ENCODE measurements at regions not wholly inside any gene's neighbourhood (a gene's known extent, or its start where the extent isn't known, plus 50 kb on each side); places are given as distances from the start of the nearest gene placed in this dataset.

DNA sequence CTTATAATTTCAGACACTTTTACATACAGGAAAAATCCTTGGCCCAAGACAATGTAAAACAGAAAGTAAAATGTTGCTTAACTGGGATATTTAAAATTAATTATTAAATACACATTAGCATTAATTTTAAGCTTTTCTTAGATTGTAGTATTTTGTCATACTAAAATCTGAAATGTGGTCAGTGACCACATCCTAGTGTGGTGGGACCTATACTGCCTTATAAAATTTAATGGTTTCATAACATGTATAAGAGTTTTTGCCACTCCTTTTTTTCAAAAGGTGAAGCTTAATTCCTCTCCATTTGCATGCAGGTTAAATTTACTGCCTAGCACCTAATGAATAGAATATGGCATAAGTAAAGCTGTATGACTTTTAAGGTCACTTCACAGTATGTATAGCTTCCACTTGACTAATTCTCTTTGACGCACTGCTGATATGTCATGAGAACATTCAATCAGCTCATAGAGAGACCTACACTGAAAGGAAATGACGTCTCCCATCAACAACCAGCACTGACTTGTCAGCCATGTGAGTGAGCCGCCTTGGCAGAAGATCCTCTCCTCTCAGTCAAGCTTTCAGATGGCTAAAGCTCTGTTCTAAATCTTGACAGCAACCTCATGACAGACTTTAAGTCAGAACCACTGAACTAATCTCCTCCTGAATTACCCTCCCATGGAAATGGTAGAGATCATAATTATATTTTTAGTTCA lies 847.8 kb downstream of the SI start:
- no peak for DNase-seq

DNA sequence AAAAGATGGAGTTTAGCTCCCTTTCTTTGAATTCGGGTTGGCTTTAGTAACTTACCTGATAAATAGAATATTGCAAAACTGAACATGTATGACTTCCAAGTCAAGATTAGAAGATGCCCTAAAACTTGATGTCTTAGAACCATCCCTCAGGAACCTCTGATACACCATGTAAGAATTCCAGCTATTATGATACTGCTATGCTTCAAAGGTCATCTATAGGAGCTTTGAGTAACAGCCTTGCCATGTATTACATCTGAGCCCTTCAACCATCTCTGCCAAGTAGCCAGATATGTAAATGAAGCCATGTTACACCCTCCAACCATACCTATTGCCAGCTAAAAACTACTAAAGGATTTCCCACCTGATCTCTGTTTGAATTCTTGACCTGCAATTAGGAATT lies 854.2 kb downstream of the SI start:
- no peak for DNase-seq

DNA sequence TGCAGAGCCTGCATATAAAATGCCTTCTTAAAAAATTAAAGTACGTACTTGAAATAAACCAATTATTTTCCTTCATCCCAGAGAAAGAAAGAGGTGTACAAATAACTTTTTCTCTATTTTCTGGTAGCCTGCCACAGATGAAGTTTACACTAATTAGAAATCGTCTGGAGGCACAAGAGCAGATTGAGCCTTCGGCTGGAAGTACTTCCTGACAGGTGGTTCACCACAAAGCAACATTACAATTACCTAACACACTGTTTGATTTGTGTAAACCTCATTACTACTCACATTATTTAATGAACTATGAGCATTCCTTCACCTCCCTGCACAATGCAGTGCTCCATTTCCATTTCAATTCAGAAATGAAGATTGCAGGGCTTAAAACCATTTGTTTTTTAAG lies 856.1 kb downstream of the SI start:
- DNase-seq, result peak; percentile 12

DNA sequence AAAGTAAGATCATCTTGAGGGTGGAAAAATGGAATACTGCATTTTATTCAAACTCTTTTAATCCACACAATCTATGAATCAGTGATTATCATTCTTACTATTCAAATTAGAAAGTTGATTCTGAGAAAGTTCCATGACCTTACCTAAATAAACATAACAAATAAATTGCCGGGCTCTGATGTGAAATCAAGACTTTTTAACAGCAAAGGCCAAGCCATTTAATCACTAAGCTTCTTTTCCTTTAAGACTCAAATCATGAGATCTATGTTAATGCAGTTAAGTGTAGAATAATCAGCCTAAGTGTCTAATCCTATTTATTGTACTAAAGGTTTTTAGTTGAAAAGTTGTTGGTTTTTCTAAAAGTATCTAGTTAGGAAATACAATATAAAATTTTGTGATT lies 857.0 kb downstream of the SI start:
- DNase-seq, result no peak

DNA sequence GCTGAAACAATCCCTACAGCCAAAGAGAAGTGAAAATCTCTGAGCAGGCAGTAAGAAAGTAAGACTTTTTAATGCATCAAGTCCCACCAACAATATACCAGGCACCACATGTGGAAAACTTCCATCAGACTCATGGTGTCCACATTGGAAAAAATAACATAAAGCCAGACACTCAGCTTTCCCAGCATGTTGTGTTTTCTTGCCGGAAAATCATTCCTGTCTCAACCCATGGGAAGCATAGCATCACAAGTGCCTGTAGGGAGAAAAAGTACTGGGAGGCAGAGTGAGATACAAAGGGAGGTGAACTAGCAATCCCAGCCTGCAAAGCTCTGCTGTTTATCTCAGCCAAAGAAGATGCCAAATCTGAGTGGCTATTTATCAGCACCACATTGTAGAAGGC lies 868.9 kb downstream of the SI start:
- DNase-seq, result peak; percentile 9

DNA sequence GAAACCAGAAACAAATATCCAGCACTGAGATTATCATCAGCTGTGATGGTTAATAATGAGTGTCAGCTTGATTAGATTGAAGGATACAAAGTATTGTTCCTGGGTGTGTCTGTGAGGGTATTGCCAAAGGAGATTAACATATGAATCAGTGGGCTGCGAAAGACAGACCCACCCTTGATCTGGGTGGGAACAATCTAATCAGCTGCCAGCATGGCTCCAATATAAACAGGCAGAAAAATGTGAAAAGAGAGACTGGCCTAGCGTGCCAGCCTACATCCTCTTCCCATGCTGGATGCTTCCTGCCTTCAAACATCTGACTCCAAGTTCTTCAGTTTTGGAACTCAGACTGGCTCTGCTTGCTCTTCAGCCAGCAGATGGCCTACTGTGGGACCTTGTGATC lies 869.5 kb downstream of the SI start:
- peak; percentile 63 for DNase-seq

DNA sequence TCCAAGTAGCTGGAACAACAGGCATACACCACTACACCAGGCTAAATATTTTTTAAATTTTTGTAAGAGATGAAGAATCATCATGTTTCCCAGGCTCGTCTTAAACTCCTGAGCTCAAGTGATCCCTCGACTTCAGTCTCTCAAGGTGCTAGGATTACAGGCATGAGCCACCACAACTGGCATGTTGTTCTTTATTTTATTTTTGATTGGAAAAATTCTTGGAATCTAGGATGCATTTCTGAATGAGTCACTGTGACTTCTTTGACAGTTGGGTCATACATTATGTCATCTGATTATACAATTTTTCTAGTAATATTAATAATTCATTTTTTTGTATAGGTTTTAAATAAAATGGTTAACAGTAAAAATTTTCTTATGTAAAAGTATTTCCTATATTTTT lies 870.2 kb downstream of the SI start:
- DNase-seq, result no peak

DNA sequence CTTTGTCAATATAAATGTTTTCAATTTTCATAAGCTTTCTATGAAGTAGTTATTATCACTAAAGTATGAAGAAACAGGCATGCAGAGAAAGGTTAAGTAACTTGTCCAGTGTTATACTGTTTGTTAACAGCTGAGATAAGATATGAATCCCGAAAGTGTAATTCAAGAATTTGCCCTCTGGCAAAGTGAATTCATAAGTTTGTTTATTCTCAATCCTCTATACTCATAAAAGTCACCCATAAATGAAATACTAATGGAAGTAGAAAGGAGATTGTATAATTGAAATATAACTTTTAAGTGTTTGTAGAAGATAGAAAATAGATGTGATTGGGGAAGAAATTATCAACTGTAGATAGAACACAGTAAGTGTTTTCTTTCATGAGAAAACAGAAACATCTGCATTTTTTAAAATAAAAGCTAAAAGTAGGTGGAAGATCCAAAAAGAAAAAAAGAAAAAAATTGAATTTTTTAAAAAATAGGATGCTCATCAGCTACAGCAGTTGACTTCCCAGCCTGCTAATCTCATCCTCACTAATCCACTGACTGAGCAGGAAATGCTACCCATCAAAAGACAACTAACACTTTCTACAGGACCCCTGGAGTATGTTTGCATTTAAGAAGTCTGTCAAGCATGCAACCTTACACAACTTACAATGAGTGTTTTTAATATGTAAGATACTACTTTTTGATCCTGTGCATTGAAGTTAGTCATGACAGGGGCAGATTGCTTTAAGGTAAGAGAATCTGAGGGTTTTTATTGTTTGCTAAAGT lies 878.1 kb downstream of the SI start:
- DNase-seq, result no peak

DNA sequence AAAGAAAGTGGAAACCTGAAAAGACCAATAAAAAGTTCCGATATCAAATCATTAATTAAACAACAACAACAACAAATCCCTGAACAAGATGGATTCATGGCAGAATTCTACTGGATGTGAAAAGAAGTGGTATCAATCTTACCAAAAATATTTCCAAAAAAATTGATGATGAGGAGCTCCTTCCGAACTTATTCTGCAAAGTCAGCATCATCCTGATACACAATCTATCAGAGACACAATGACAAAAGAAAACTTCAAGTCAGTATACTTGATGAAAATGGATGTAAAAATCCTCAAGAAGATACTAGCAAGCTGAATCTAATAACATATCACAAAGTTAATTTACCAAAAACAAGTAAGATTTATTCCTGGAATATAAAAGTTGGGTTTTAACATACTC lies 881.8 kb downstream of the SI start:
- DNase-seq, result no peak

DNA sequence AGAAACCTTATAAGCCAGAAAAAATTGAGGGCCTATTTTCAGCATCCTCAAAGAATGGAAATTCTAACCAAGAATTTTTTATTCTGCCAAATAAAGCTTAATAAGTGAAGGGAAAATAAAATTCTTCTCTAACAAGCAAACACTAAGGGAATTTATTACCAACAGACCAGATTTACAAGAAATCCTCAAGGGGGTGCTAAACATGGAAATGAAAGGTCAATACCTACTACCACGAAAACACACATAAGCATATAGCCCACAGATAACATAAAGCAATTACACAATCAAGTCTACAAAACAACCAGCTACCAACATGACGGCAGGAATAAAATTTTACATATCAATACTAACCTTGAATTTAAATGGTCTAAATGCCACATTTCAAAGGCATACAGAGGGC lies 883.5 kb downstream of the SI start:
- DNase-seq, result no peak

DNA sequence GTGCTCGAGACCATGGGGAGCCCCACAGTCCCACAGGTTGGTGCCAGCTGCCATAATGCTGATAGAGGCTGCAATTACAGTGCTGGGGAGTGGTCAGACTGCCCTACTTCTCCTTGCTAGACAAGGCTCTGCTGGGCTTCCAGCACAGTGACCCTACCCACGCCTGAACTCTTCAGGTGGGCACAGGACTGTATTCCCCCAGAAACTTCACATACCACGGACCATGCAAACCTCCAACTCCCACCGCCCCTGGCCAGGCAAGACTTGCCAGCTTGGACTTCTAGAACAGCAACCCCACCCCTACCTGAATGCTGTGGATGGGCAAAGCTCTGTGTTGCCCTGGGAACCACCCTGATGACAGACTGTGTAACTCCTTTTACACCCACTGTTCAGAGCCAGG lies 885.3 kb downstream of the SI start:
- DNase-seq, result no peak

DNA sequence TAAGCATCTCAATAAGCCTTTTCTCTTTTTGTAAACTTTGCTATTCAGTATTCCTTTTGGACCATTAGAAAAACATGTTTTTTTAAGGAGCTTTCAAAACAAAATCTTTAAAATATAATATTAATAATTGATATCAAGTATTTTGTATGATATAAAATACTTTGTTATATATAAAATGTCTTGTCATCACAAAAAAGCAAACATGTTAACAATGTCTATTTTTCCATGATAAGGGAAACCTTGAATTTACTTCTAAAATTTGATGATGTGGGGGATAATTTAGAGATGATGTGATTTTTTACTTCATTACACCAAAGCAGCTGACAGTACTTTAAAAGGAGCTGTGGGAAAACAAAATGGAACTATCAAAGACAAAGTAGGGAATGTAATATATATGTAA lies 887.7 kb downstream of the SI start:
- no peak for DNase-seq

DNA sequence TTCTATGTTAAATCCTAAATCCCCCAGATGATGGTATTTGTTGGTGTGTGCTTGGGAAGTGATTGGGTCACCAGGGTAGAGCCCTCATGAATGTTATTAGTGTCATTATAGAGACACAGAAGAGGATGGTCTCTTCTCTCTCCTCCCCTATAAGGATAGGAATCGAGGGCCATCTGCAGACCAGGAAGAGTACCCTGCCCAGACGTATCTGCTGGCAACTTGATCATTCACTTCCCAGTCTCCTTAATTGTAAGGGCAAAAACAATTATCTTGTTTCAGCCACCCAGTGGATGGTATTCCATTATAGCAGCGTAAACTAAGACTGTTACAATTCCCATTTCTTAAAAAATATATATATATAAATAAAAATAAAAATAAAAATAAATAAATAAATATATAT lies 892.2 kb downstream of the SI start:
- no peak for DNase-seq

DNA sequence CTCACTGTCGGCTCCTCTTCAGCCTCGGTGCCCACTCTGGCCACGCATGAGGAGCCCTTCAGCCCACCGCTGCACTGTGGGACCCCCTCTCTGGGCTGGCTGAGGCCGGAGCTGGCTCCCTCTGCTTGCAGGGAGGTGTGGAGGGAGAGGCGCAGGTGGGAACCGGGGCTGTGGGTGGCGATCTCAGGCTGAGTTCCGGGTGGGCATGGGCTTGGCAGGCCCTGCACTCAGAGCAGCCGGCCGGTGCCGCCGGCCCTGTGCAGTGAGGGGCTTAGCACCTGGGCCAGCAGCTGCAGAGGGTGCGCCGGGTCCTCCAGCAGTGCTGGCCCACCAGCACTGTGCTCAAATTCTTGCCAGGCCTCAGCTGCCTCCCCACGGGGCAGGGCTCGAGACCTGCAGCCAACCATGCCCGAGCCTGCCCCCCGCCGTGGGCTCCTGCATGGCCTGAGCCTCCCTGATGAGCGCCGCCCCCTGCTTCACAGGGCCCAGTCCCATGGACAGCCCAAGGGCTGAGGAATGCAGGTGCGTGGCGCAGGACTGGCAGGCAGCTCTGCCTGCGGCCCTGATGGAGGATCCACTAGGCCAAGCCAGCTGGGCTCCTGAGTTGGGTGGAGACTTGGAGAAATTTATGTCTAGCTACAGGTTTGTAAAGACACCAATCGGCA lies 899.1 kb downstream of the SI start:
- no peak for DNase-seq

DNA sequence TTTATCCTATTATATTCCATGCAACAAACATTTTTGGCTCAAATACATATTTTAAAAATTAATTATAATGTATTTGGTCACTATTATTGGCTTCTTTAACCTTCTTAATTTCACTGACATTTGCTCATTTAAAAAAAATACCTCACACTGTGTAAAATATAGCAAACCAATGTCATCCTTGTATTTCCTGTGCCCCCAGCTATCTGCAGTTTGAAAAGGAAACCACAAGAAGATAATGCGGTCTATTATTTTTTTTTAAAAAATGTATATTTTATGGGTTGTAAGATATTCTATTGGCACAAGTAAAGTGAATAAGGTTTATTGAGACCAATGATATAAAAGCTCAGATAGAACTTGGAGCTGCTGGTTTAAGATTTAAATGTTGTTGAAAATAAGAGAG lies 904.2 kb downstream of the SI start:
- DNase-seq, result no peak

DNA sequence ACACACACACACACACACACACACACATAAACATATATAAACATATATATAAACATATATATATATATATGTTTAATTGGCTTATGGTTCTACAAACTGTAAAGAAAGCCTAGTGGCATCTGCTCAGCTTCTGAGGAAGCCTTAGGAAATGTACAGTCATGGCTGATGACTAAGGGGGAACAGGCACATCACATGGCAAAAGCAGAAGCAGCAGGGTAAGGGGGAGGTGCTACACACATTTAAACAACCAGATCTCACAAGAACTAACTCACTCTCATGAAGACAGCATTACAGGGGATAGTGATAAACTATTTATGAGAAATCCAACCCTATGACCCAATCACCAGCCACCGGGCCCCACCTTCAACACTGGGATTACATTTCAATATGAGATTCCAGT lies 922.9 kb downstream of the SI start:
- no peak for DNase-seq

DNA sequence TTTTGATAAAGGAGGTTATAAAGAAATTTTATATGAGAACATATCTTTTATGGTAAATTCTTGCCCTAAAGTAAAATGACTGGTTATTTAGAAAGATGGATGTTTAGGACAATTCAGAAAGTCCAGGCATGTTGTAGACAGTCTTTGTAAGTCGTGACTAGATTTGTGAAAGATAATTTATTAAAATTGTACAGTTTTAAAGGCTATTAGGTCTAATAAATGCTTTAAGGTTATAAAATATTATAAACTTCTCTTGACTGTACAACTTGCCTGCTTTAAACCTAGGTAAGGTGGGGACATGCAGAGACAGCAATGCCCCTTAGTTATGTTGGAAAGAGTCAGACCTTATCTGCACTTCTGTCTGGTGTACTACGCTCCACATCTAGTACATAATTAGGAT lies 933.5 kb downstream of the SI start:
- DNase-seq, result no peak

DNA sequence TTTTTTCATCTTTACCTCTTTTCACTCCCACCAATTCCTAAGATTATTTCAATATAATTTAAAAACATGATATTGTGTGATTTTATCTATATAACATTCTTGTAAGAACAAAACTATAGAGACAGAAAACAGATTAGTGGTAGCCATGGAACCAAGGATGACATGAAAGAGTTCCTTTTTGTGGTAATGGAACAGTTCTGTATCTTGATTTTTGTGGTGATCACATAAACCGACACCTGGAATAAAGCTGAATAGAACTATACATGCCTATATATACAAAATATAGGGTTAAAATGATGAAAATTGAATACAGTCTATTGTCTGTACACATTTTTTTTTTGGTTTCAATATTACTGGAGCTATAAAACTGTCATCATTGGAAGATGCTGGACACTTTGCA lies 945.4 kb downstream of the SI start:
- no peak for DNase-seq

DNA sequence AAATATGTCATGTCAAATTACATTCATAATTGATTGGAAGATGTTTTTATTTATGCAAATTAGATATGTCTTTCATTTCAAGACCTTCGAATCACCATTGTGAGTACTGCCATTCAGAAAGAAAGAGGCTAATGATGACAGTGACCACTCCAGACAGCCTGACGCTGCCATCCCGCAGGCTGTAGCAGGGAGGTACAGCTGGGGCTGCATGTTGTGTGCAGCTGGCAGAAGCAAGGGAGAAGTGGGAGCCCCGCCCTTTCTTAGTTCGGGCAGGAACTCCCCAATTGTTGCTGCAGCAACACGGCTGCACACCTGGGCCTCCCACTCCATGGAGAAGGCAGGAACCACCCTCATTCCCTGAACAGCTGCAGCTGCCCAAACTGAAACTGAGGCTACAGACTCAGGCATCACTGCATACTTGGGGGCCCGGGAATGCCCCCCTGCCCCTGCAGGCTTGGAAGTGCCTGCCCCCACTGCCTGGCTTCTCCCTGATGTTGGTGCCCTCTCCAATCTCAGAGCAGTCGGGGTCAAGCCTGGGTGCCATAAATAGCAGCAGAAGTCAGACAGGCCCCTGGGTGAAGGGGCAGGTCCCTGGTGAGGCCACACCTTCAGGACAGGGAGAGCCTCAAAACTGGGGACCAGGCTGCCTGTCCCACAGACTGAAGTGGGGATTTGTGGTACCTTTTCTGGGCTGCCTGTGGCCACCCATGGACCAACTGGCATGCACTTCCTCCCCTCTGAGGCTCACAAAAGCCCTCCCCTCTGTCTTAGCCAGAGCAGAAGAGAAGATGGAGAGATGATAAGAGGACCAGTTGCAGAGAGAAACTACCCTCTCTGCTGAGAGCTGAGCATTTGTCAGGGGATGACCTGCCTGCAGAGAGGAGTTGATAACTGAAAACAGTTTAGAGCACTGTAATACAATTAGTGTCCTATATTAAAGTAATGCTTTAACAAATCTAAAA lies 964.6 kb downstream of the SI start:
- DNase-seq, result peak; percentile 42

DNA sequence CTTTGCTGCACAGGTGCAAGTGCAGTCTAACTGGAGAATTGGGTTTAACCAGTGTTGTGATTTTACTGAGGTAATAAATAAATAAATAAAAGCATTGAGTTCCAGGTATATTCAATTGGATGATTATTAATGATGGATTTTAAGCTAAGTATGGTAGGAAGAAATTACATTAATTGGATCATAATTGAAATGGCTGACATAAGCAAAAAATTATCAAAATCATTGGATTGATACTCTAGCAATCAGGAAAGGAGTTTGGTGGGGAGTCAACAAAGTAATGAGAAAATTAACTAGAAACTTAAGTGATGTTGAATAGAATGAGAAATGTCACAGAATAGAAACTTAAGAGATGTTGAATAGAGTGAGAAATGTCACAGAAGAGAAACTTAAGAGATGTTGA lies 981.9 kb downstream of the SI start:
- no peak for DNase-seq

DNA sequence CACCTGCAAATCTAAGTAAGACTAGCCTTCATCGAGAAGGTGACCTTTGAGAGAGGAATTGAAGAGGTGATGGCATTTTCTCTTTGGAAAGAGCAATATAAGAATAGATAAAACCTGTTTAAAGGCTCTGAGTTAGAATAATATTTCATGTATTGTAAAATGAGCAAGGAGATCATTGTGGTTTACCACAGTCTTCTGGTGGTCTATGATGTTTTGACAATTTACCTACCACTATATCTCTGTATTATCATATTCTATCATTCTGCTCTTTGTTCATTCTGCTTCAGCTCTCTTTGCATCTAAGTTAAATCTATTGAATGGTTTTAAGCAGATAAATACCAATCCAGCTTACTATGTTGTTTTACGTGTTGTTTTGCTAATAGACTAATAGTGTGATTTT lies 982.3 kb downstream of the SI start:
- DNase-seq, result no peak

DNA sequence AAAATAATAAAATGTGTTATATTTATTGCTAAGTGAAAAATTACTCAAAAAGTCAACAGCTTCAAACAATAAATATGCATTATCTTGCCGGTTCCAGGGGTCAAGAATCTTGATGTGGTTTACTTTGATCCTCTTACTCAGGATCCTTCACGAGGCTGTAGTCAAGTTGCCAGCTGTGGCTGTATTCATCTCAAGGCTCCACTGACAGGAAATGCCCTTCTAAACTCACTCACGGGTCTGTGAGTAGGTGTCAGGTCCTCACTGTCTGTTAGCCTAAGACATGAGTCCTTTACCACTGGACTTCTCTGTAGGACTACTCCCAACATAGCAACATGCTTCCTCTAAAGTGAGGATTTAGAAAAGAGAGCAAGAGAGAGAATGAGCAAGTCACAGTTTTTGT lies 983.0 kb downstream of the SI start:
- no peak for DNase-seq

DNA sequence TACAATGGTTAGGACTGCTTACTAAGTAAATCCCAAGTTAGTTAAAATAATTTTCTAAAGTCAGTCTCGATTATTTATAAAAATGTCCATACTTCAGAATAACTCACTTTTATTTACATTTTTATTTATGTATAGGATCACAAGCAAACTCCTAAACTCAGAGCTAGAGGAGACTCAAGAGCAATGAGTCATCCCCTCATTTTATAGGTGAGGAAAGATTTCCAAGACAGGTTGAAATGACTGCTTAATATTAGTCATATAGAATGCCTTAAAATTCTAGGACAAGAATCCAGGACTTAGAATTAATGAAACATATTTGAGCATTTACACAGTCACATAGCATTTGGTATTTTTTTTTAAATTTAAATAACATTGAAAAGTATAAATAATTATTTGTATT lies 983.8 kb downstream of the SI start:
- no peak for DNase-seq

All from retina (tissue), 1 donor.